ENCODE measurements at regions not wholly inside any gene's neighbourhood (a gene's known extent, or its start where the extent isn't known, plus 50 kb on each side); places are given as distances from the start of the nearest gene placed in this dataset.
A peak's percentile ranks its signal among the peaks of the same experiment; 100 is the strongest.

- DNase-seq = no peak
Observed at GRCh38 chr3:113051787-113052186, 61.0 kb downstream of the GTPBP8 start.

GRCh38 chr3:113053169-113053568 is 62.4 kb downstream of the GTPBP8 start:
- no peak for DNase-seq

- DNase-seq = no peak
Observed at GRCh38 chr3:113054552-113054951, 63.8 kb downstream of the GTPBP8 start.

- peak; percentile 27 for DNase-seq
Observed at GRCh38 chr3:113055201-113055600, 64.4 kb downstream of the GTPBP8 start.

GRCh38 chr3:113055961-113056360 is 65.2 kb downstream of the GTPBP8 start:
- no peak for DNase-seq

GRCh38 chr3:113057117-113057516 is 66.3 kb downstream of the GTPBP8 start:
- DNase-seq = no peak

GRCh38 chr3:113058188-113058587 is 67.4 kb downstream of the GTPBP8 start:
- no peak for DNase-seq

GRCh38 chr3:113062705-113063104 is 71.9 kb downstream of the GTPBP8 start:
- no peak for DNase-seq

GRCh38 chr3:113063126-113063894 is 72.5 kb downstream of the GTPBP8 start:
- no peak for DNase-seq

- DNase-seq = no peak
Observed at GRCh38 chr3:113064183-113064582, 73.4 kb downstream of the GTPBP8 start.

GRCh38 chr3:113065336-113065735 is 74.6 kb downstream of the GTPBP8 start:
- DNase-seq = no peak

- DNase-seq = no peak
Observed at GRCh38 chr3:113070072-113070640, 79.4 kb downstream of the GTPBP8 start.

GRCh38 chr3:113070681-113071113 is 79.9 kb downstream of the GTPBP8 start:
- DNase-seq = no peak

GRCh38 chr3:113075588-113075987 is 84.8 kb downstream of the GTPBP8 start:
- DNase-seq = no peak

- no peak for DNase-seq
Observed at GRCh38 chr3:113079218-113079961, 88.6 kb downstream of the GTPBP8 start.

GRCh38 chr3:113084777-113085176 is 94.0 kb downstream of the GTPBP8 start:
- DNase-seq = peak; percentile 9

- no peak for DNase-seq
Observed at GRCh38 chr3:113086560-113087461, 96.0 kb downstream of the GTPBP8 start.

GRCh38 chr3:113088616-113089015 is 97.8 kb downstream of the GTPBP8 start:
- no peak for DNase-seq

- no peak for DNase-seq
Observed at GRCh38 chr3:113091417-113091816, 100.6 kb downstream of the GTPBP8 start.

GRCh38 chr3:113092746-113093145 is 102.0 kb downstream of the GTPBP8 start:
- DNase-seq = no peak

GRCh38 chr3:113094337-113095221 is 103.8 kb downstream of the GTPBP8 start:
- no peak for DNase-seq

All from OCI-M1 (cell line).